ENCODE measurements at regions not wholly inside any gene's neighbourhood (a gene's known extent, or its start where the extent isn't known, plus 50 kb on each side); places are given as distances from the start of the nearest gene placed in this dataset.

GRCh38 chr6:44761046-44761445 is 373.5 kb downstream of the CDC5L start:
- DNase-seq (no peak), ATAC-seq (ENCODE audit: insufficient read depth, low read depth) (no peak)
- H3K79me2 ChIP-seq (ENCODE audit: insufficient read depth, low read length): no peaks in the 10 kb centered on the region
- H3K9me3 ChIP-seq (ENCODE audit: insufficient read depth, low read length, severe bottlenecking): peaks cover 7% of the 10 kb centered on the region
- no peak overlapping the region for H3K27ac ChIP-seq (ENCODE audit: low read length)
- H3K4me2 ChIP-seq (ENCODE audit: insufficient read depth, low read length): no peak overlapping the region
- H3K4me1 ChIP-seq (ENCODE audit: insufficient read depth, low read length): no peaks in the 10 kb centered on the region
- no peak overlapping the region for H3K9ac ChIP-seq (ENCODE audit: low read depth, low read length)
- no peak overlapping the region for H3K4me3 ChIP-seq (ENCODE audit: low read depth in 1 of 2, low read length in 2 of 2)
- no peaks in the 10 kb centered on the region for H3K36me3 ChIP-seq (ENCODE audit: insufficient read depth, low read length)
- no peaks in the 10 kb centered on the region for H3K27me3 ChIP-seq (ENCODE audit: insufficient read depth, low read length, poor library complexity)
- no peaks in the 10 kb centered on the region for H4K20me1 ChIP-seq (ENCODE audit: insufficient read depth, low read length)
- H2AFZ ChIP-seq (ENCODE audit: low read depth, low read length): no peak overlapping the region
- no peak for TF ChIP-seq EZH2 (IDR thresholded peaks at IDR 0.05; ENCODE audit: borderline replicate concordance, low read depth, low read length, severe bottlenecking)
- no peak for TF ChIP-seq CTCF (IDR thresholded peaks at IDR 0.05; ENCODE audit: borderline replicate concordance, extremely low read depth, low read length, poor library complexity, severe bottlenecking)

GRCh38 chr6:44762496-44762895 is 375.0 kb downstream of the CDC5L start:
- Histone ChIP-seq H3K4me1 (ENCODE audit: insufficient read depth, low read length) (no peaks in the 10 kb centered on the region), H3K27me3 (ENCODE audit: insufficient read depth, low read length, poor library complexity) (no peaks in the 10 kb centered on the region), H3K9ac (ENCODE audit: low read depth, low read length) (no peak overlapping the region), H2AFZ (ENCODE audit: low read depth, low read length) (no peak overlapping the region), H3K4me3 (ENCODE audit: low read depth in 1 of 2, low read length in 2 of 2) (no peak overlapping the region), H3K27ac (ENCODE audit: low read length) (no peak overlapping the region), H3K4me2 (ENCODE audit: insufficient read depth, low read length) (no peak overlapping the region), H3K36me3 (ENCODE audit: insufficient read depth, low read length) (no peaks in the 10 kb centered on the region), H3K79me2 (ENCODE audit: insufficient read depth, low read length) (no peaks in the 10 kb centered on the region), H4K20me1 (ENCODE audit: insufficient read depth, low read length) (no peaks in the 10 kb centered on the region), H3K9me3 (ENCODE audit: insufficient read depth, low read length, severe bottlenecking) (peaks cover 7% of the 10 kb centered on the region)
- DNase-seq (no peak), ATAC-seq (ENCODE audit: insufficient read depth, low read depth) (no peak)
- TF ChIP-seq CTCF (IDR thresholded peaks at IDR 0.05; ENCODE audit: borderline replicate concordance, extremely low read depth, low read length, poor library complexity, severe bottlenecking) (no peak), EZH2 (IDR thresholded peaks at IDR 0.05; ENCODE audit: borderline replicate concordance, low read depth, low read length, severe bottlenecking) (no peak)

GRCh38 chr6:44771647-44772415 is 384.3 kb downstream of the CDC5L start:
- H3K9ac ChIP-seq (ENCODE audit: low read depth, low read length): no peak overlapping the region
- no peak overlapping the region for H3K4me3 ChIP-seq (ENCODE audit: low read depth in 1 of 2, low read length in 2 of 2)
- TF ChIP-seq EZH2 (IDR thresholded peaks at IDR 0.05; ENCODE audit: borderline replicate concordance, low read depth, low read length, severe bottlenecking) (no peak), CTCF (IDR thresholded peaks at IDR 0.05; ENCODE audit: borderline replicate concordance, extremely low read depth, low read length, poor library complexity, severe bottlenecking) (no peak)
- no peak overlapping the region for H3K27ac ChIP-seq (ENCODE audit: low read length)
- no peaks in the 10 kb centered on the region for H3K79me2 ChIP-seq (ENCODE audit: insufficient read depth, low read length)
- peaks cover 11% of the 10 kb centered on the region for H3K4me1 ChIP-seq (ENCODE audit: insufficient read depth, low read length)
- no peak overlapping the region for H3K4me2 ChIP-seq (ENCODE audit: insufficient read depth, low read length)
- H3K9me3 ChIP-seq (ENCODE audit: insufficient read depth, low read length, severe bottlenecking): no peaks in the 10 kb centered on the region
- ATAC-seq (ENCODE audit: insufficient read depth, low read depth) (no peak), DNase-seq (no peak)
- no peaks in the 10 kb centered on the region for H3K27me3 ChIP-seq (ENCODE audit: insufficient read depth, low read length, poor library complexity)
- no peak overlapping the region for H2AFZ ChIP-seq (ENCODE audit: low read depth, low read length)
- no peaks in the 10 kb centered on the region for H4K20me1 ChIP-seq (ENCODE audit: insufficient read depth, low read length)
- H3K36me3 ChIP-seq (ENCODE audit: insufficient read depth, low read length): no peaks in the 10 kb centered on the region
